ENCODE measurements at regions not wholly inside any gene's neighbourhood (a gene's known extent, or its start where the extent isn't known, plus 50 kb on each side); places are given as distances from the start of the nearest gene placed in this dataset.
"Not testable (repeated sequence)": the region's sequence is repeated elsewhere in the genome, so short reads cannot be mapped to it uniquely, and the experiment has no call there.

DNA sequence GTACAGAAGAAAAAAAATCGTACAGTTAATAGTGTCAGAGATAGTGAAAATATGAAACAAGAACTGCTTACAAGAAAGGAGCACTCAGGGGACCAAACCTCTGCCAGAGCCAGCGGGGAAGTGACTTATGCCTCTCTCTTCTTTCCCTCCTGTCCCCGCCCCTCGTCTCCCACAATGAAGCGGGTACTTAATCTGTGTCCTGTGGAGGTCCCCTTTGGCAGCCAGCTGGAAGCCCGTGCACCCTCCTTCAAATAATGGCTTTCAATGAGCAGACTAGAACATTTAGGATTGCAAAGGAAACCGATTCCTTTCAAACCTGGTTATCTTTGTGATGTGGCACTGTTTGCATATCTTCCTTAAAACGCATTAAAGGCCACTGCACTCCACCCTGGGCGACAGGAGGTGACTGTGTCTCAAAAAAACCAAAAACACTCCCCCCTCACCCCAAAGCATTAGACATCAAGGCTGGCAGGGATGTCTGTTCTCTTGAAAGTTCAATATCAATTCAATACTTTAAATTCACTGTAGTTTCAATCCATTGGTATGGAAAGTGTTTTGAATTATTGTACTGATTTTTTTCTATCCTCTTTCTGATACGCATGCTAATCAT lies 51.7 kb downstream of the PPIAL4C start:
- not testable (repeated sequence) for DNase-seq

DNA sequence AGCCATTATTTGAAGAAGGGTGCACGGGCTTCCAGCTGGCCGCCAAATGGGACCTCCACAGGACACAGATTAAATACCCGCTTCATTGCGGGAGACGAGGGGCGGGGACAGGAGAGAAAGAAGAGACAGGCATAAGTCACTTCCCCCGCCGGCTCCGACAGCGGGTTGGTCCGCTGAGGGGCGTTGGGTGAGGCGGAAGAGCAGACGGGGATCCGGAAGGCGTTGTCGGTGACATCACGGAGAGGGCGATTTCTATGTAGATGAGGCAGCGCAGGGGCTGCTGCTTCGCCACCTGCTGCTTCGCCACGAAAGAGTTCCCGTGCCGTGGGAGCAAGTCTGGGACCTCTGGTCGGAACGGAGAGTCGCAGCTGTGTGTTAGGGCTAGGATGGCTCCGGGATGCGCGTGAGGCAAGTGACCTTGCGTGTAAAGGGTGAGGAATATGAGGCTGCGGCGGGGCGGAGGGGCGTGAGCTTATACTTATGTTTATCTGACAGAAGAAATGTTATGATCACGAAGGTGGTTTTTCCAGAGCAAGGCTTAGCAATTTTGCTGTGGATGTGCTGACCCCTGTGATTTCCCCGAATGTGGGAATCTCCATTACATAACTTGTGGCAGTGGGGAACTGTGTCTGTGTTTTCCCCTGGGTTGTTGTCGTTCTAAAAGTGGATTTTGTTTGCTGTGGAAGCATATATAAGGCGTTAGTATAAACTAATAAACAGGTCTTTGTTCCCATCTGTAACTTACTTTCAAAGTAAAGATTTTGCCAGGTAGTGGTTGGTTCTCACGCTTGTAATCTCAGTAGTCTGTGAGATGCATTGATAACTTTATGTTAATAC lies 52.9 kb downstream of the PPIAL4C start:
- DNase-seq, result peak in 49 of 51 donors; percentile 28 to 95 (median 79)

DNA sequence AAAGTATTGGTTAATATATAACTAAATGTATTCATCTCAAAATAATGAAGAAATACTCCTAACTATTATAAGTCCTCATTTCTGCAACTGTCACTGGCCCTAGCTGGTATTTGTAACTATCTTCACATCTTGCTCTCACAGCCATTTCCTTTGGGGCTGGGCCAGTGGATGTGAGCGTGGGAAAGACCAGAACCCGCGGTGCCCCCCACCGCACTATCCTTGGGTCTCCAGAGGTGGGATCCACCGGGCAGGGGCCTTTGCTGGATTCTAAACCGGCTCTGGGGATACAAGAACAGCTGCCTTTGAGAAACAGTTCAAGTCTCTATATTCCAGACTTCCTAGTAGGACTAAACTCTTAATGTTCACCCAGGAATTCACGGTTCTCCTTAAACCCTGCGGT lies 54.8 kb downstream of the PPIAL4C start:
- not testable (repeated sequence) for DNase-seq

DNA sequence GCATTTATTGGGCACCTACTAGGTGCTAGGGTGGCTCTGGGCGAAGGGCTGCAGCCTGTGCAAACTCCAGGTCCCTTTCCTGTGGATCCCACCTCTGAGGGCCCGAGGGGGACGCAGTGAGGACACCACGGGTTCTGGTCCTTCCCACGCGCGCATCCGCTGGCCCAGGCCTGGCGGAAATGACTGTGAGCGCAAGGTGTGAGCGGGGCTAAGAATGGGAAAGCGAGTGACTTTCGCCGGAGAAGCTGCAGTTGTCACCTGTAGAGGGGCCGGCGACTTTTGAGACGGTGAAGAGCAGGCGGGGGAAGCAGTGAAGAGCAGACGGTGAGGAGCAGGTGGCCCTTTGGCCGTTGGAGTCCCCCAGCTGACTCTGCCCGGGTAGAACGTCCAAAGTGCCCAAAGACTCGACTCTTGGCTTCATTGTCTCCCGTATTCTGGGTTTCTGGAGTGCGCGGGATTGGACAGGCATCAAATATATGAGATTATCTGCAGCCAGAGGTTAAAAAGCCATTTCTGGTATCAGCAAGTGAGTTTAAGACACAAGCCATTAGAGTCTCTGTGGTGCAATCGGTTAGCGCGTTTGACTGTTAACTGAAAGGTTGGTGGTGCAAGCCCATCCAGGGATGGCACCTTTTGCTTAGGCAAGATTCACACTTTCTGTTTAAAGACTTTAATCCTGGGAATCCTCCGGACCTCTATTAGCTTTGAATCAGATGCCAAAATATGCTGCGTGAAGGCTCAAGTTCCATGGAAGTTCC lies 55.4 kb downstream of the PPIAL4C start:
- not testable (repeated sequence) for DNase-seq

DNA sequence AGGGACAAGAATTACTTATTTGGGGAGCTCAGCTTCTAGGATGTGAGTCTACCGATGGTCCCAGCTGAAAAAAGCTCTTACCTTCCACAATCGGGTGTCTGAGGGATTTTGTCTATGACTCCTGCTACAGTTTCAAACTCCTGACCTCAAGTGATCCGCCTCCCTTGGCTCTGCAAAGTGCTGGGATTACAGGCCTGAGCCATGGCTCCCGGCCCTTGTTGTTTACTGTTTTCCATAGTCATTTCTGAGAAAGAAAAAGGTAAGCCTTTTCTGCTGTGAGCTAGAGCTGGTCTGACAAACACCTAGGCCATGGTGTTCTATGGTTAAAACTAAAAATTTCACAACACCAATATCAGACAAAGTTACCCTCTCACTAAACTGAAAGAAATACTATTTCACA lies 57.5 kb downstream of the PPIAL4C start:
- not testable (repeated sequence) for DNase-seq

DNA sequence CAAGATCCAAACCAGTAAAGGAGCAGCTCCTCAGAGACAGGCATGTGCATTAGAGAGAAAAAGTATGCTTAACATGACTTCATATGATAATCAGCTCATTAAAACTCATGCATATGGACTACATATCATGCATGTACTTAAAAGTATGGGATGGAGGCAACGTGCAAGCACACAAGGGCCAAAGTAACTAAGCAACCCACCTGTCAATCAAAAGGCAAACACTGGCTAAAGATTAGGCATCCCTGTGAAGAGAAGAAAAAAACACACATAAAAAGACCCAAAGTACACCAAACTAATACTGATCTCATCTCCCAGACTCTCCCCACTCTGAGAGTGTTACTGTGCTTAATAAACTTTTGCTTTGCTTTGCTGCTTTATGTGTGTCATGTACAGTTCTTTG lies 61.2 kb downstream of the PPIAL4C start:
- not testable (repeated sequence) for DNase-seq

DNA sequence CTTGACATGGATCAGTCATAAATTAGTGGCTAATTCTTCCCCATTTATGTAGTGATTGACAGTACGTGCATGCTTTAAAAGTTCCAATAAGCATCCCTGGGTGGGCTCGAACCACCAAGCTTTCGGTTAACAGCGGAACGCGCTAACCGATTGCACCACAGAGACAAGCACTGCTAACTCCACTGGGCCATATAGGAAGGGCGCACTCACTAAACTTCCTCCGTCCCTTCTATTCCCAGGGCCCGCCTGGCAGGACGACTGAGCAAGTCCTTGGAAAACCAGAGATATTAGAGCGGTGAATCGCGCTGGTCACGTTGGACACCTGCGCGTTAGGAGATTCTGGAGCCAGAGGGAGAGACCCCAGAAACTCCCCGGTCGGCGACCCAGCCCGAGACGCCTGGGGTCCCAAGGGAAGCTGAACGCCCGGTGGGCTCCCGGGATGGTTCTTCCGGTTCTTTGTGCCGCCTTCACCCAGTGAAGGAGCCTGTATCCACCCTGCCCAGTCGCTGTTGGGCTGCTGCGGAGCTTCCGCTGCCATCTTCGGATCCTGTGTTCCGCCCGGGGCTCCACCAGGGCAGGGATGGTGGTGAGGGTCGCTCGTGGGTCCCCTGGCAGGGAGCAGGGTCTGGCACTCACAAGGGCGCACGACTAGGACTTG lies 62.8 kb downstream of the PPIAL4C start:
- DNase-seq, result peak in 12 of 51 donors; percentile 3 to 14 (median 8)

DNA sequence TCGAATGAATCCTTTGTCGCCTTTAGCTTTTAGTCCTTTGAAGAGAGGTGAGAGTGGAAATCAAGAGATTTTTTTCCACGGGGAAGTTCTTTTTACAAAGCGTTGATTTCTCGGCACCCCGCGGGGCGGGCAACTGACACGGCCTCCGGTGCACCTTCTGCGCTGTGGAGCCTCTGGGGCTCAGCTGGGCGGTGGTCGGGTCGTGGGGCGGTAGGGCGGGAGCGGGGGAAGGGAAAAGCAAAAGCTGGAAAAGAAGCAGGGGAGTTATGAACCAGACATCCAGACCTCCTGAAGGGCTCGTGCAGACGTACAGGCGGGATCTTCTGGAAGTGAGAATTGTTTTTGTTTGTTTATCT lies 63.3 kb downstream of the PPIAL4C start:
- DNase-seq, result peak in 7 of 51 donors; percentile 1 to 13 (median 4)

DNA sequence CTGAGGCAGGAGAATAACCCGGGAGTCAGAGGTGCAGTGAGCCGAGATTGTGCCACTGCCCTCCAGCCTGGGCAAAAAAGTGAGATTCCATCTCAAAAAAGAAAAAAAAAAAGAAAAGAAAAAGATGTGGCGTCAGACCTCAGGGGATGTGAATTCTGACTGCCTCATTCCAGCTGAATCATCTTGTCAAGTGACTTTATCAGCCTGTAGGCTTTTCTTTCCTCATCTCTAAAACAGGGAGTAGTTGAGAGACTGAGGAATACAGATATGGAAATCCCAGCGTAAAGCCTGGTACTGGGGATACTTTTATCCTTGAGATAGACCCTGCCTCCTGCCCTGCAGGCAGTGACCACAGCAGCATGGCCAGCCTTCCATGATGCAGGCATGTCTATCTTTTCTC lies 74.1 kb downstream of the PPIAL4C start:
- DNase-seq, result not testable (repeated sequence)

DNA sequence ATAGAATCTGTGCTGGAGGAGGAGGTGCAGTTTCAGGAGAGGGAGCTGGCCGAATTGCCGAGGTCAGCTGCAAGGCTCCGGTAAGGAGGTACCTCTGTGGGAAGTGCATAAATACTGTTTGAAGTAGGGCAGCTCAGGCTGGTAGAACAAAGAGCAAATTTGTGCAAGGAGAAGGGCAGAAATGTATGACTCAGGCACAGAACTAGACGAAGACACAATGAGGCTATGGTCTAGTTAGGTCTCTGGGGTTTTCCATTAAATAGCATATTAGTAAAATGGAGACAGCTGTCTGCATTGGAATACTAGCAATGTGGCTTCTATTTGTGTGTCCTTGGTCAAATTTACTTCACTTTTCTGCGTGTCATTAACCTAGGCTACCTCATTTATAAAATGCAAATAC lies 74.5 kb downstream of the PPIAL4C start:
- not testable (repeated sequence) for DNase-seq

DNA sequence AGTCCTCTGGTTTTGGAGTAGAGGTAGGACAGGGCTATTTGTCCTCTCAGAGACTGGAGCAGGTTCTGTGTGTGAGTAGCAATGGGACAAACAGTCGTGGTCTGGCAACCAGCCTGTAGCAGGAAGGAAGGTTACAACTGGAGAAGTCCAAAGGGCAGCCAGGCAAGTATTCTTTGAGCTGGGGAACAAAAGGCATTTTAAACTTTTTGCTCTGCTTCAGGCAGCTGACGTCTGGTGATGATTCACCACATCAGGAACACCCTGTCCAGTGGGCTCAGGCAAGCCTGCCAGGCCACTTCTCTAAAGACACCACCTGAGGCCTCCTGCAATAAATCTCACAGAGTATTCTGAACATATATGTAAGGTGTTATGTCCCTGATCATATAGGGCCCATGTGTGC lies 81.0 kb downstream of the PPIAL4C start:
- DNase-seq, result not testable (repeated sequence)

DNA sequence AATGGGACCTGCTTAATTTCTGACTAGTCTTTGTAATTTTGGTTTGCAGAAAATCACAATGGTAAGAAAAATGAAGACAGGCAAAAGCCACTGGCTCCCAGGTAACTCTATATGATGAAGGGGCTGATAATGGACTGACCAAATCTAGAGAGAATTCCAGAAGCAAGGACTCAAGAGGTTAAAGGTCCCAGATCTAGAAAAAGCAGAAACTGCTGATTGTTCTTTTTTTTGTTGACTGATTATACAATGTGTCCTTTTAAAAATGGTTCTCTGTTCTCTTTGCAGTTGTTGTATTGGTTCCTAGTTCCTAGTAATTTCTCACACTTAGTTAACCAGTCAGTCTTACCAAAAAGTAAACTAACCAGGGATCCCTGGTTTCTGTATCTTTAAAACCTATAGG lies 81.4 kb downstream of the PPIAL4C start:
- not testable (repeated sequence) for DNase-seq

DNA sequence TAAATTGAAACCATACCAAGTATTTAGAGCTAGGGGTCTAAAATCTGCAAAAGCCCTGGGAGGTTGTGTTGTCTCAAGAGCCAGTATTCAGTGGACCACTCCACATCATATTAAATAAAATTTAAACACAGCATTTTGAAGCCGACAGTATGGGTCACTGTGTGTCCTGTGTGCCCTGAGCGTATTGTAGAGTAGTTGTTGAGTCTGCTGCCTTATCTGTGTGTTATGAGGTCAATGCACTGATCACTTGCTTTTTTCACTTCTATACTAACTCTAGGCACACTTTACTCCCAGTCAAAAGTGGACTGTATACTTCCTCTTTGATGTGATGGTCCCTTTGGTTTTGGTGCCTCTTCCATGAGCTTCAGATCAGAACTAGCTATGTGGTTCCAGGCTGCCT lies 81.9 kb downstream of the PPIAL4C start:
- not testable (repeated sequence) for DNase-seq

DNA sequence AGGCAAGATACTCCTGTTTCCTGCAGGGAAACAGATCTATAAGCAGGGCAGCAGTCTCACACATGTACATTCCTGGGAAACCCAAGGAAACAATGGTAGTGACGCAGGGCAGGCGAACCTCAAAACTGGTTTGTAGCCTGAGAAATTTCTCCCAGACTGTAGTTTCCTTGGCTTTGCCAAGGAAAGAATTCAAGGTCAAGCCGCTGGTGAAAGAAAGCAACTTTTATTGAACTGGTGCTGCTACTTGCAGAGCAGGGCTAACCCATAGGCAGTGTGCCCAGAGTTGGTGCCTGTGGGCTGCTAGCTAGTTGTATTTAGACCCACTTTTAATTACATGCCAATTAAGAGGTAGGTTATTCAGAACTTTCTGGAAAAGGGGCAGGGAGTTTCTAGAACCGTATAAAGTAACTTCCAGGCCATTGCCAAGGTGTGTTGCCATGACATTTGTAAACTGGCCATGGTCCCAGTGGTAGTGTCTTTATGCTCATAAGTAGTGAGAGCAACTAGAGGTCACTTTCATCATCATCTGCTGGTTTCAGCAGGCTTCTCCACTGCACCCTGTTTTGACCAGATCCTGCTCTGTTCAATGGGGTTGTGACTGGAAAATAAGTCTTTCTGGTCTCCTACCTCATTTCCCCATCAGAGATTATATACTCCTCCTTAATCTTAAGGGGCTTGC lies 89.7 kb downstream of the PPIAL4C start:
- peak in 11 of 51 donors; percentile 1 to 38 (median 5) for DNase-seq

DNA sequence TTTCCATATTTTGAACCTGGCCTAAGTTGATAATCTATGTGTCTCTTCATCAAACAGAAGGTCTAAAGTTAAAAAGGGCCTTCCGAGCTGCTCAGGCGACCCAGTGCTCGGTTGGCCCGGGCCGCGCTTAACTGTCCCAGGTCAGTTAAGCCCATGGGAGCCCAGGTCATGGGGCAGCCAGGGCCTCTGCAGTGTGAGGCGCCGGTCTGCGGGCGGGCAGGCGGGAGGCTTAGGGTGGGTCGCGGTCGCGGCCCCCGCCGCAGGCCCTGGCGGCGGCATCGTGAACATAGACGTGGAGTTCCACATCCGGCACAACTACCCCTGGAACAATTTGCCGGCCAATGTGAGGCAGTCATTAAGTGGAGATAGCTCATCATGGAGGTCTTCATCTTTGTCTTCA lies 91.3 kb downstream of the PPIAL4C start:
- DNase-seq, result not testable (repeated sequence)

DNA sequence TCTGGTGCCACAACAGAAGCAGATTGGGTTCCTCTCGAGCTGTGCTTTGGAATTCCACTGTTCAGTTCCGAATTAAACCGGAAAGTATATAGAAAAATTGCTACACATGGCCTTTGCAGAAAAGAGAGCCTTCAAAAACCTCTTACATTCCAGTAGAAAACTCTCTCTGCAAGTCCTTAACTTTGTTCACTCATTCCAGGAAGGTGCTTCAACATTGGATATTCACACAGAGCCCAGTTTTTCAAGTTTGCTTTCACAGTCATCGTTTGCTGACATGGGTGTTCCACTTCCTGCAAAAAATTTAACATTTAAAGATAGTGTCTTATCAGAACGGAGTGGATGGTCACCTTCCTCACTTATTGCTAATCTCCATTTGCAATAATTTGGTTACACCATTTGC lies 93.7 kb downstream of the PPIAL4C start:
- not testable (repeated sequence) for DNase-seq

DNA sequence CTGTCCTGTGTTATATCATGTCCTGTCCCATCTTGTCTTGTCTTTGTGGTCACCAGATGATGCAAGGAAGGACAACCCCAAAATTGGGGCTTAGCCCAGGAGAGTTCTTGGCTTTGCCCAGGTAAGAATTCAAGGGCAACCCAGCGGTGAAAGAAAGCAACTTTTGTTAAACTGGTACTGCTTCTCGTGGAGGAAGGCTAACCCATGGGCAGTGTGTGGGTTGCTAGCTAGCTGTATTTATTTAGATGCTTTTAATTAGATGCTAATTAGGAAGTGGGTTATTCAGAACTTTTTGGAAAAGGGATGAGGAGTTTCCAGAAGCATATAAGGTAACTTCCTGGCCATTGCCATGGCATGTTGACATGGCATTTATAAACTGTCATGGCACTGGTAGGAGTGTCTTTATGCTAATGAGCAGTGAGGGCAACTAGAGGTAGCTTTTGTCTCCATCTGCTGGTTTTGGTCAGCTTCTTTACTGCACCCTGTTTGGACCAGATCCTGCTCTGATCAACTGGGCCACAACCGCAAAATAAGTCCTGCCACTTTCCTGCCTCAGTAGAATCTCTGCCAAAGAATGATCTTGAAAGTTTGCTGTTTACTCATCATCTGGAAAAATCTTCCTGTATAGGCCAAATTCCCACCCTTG lies 95.8 kb upstream of the FCGR1A start:
- DNase-seq, result not testable (repeated sequence)

DNA sequence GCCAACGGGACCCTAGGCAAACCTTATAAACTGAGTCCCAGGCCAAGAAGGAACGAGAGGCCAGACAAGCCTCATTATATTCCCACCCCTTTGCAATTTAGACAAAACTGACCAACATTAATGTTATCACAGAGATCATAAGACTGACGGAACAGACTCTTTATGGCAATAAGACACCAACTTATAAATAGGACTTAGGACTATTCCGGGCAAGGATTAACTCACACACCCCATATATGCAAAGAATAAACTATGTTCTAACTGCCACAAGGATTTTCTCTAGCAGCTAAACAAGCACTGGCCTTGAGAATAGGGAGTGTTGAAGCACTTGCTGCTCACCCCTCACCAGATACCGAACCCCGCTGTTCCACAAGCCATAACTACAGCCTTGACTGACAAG lies 91.1 kb upstream of the FCGR1A start:
- DNase-seq, result not testable (repeated sequence)

DNA sequence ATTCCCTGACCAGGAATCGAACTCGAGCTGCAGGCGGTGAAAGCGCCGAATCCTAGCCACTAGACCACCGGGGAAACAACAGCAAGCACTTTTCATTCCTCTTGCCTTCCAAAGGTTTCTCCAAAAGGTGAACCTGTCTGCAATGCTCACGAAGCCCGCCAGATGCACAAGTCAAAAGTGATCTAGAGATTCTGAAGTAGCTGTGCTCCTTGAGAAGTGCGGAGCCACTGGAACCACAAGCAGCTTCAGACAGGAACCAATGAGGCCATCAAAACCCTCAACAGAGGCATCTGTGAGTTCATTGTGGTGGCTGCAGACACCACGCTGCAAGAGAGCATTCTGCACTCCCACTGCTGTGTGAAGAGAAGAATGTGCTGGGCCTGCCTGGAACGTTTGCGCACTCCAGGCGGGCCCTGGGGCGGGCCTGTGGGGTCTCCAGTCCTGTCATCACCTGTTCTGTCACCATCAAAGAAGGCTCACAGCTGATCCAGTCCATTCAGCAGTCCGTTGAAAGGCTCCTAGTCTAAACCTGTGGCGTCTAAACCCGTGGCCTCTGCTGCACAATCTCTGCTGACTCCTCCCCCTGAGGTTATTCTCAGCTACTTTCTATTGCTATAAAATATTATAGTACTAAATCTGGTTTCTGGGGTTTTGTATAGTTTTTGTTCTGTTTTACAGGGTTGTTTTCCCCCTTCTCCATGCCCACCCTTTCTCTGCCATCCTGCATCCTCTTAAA lies 89.5 kb upstream of the FCGR1A start:
- not testable (repeated sequence) for DNase-seq

DNA sequence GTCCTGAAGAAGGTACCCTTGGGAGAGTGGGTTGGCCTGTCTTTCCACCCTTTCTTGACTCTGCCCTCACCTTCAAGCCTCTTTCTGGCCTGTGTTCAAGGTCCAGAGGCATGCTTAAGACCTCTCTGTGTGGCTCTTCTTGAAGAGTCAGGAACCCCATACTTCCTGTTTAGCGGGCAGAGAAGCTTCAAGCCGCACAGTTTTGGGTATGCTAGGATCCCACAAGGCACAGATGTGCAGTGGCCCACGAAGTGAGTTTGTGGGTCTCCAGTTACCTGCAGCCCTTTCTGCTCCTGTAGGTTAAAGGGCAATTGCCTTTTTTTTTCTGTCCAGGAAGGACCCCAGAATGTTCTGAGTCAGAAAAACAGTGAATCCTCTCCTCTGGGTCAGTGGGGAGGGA lies 87.4 kb upstream of the FCGR1A start:
- not testable (repeated sequence) for DNase-seq
